ENCODE measurements at regions not wholly inside any gene's neighbourhood (a gene's known extent, or its start where the extent isn't known, plus 50 kb on each side); places are given as distances from the start of the nearest gene placed in this dataset.

DNA sequence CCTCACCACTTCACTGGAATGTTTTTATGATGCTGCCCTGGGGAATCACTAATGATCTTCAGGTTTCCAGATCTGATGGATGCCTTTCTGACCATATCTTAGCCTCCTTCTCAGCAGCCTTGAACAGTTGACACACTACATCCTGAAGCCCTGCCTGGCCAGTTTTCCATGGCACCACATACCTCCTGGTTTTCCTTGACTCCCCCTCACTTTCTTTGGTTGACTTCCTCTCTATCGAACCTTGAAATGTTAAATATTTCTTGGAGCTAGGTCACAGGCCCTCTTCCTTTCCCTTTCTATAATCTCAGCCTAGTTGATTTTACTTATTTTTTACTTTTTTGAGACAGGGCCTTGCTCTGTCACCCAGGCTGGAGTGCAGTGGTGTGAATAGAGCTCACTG is 108.8 kb upstream of the CDK1 start:
- TF ChIP-seq POLR2A (IDR thresholded peaks at IDR 0.05; ENCODE audit: extremely low read depth, insufficient read length), result no peak
- TF ChIP-seq, protein P1, sequence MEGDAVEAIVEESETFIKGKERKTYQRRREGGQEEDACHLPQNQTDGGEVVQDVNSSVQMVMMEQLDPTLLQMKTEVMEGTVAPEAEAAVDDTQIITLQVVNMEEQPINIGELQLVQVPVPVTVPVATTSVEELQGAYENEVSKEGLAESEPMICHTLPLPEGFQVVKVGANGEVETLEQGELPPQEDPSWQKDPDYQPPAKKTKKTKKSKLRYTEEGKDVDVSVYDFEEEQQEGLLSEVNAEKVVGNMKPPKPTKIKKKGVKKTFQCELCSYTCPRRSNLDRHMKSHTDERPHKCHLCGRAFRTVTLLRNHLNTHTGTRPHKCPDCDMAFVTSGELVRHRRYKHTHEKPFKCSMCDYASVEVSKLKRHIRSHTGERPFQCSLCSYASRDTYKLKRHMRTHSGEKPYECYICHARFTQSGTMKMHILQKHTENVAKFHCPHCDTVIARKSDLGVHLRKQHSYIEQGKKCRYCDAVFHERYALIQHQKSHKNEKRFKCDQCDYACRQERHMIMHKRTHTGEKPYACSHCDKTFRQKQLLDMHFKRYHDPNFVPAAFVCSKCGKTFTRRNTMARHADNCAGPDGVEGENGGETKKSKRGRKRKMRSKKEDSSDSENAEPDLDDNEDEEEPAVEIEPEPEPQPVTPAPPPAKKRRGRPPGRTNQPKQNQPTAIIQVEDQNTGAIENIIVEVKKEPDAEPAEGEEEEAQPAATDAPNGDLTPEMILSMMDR (IDR thresholded peaks at IDR 0.05; ENCODE audit: low read depth, low read length), result no peak

Measured in NB4 (cell line).